ENCODE measurements at regions not wholly inside any gene's neighbourhood (a gene's known extent, or its start where the extent isn't known, plus 50 kb on each side); places are given as distances from the start of the nearest gene placed in this dataset.
"Not testable (repeated sequence)": the region's sequence is repeated elsewhere in the genome, so short reads cannot be mapped to it uniquely, and the experiment has no call there.

DNA sequence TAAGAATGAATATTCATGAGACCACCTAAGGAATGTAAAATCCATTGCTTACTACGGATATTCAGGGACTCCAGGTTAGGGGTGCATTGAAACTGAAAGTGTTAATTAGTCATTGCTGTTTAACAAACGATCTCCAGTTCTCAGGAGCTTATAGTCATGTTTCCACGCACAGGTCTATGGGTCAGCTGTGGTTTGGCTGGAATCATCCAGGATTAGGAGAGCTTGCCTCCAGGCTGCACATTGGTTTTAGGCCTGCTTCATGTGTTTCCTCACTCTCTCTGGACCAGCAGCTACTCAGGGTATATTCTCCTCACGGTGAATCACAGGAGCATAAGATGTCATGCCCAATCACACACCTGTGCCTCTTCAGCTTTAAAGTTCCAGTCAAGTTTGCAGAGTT lies 98.9 kb downstream of the ATXN3L start:
- no peak for DNase-seq

DNA sequence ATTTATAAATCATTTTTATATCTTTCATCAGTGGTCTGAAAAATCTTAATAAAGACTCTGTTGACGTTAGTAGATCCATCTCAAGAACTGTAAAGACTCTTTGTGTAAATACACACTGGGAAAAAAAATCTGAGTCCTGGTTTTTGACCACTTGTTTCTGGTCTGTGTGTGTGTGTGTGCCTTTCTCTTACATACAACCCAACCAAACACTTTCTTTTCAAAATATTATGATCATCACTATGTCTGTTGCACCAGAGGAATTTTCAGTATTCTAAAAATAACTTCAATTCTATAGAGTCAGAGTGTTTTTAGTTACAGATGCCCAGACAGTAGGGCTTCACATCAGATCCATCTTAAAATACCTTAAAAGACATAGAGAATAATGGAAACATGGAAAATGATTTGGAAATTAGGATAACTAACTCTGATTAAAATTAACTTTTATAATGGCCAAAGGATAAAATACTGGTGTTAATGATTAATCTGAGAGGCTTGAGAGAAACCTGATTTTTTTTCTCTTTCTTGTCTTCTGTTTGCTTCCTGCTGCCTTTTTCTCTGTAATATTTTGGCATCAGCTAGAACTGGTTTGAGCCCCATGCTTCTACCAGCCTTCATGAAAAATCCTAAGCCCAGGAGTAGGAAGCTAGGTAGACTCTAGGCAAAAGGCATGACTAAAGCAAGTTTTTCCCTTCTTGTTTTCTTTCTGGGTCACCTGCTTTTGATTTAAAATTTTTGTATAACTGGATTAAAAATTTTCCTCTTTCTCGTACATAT lies 99.7 kb downstream of the ATXN3L start:
- no peak for DNase-seq

DNA sequence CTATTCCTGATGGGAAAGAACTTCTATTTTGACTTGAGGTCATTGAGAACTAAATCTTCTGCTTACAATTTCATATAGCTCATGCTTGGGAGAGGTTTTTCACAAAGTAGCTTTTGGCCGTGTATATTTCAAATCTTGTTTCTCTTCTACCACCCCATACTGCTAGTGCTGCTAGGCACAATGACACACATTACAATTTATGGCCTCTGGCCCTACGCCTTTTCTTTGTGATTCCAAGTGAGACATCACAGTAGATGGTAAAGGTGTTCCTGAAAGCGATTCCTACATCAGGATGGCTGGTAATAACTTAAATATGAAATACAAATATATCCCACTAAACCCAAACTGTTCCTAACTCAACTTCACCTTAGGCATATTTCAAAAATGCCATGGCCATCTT lies 101.1 kb downstream of the ATXN3L start:
- no peak for DNase-seq

DNA sequence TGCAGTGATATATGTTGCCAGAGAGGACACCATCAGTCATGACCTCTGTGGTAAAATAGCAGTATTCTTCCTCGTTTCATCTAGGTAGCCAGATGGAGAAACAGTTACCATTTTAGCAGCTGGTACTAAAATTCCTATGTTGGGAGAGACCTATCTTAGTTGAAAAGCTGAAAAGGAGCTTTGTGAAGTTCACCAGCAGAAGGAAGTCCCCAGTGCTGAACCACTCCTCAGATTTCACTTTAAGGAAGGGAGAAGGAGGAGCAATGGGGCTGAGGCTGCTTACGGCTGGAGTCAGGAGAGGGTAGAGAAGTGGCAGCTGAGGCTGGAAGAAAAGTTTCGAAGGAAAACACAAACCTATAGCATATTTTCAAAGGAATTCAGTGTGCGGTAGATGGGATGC lies 103.7 kb downstream of the ATXN3L start:
- DNase-seq, result no peak

DNA sequence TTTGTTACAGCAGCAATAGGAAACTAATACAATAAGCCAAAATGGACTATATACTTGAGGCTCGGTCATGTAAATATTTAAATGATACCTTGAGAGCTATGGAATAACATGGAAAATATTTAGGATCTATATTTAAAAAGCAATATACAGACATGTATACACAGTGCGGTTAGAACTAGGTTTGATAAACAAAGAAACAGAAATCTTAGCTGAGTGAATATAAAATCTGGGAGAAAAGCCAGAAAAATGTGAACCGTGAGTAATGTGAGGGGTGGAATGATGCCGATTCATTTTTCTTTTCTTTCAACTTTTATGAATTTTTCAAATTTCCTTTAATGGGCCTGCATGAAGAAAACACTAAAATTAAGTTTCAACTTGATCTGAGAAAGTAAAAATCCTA lies 104.1 kb downstream of the ATXN3L start:
- no peak for DNase-seq

DNA sequence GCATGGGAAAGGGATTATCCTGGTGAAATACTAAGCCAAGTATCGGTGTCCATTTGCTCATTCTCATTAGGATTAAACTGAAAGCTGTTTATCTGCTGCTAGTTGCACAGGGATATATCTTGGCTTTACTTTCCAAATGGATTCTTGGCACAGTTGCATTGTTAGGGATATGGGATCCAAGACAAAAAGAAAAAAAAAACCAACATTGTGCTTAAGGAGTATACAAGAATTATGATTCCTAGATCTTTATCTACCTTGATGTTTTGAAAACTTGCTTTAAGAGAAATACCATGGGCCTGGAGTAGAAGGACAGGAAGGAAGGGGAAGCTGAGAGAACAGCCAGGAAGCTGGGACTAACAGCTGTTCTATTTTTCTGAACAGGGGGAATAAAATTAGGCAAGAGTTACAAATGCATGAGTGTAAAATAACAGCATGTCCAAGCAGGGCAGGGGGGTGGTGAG lies 107.6 kb downstream of the ATXN3L start:
- no peak for DNase-seq

DNA sequence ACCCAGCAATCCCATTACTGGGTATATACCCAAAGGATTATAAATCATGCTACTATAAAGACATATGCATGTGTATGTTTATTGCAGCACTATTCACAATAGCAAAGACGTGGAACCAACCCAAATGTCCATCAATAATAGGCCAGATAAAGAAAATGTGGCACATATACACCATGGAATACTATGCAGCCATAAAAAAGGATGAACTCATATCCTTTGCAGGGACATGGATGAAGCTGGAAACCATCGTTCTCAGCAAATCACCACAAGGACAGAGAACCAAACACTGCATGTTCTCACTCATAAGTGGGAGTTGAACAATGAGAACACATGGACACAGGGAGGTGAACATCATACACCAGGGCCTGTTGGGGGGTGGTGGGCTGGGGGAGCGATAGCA lies 109.7 kb downstream of the ATXN3L start:
- DNase-seq, result not testable (repeated sequence)

DNA sequence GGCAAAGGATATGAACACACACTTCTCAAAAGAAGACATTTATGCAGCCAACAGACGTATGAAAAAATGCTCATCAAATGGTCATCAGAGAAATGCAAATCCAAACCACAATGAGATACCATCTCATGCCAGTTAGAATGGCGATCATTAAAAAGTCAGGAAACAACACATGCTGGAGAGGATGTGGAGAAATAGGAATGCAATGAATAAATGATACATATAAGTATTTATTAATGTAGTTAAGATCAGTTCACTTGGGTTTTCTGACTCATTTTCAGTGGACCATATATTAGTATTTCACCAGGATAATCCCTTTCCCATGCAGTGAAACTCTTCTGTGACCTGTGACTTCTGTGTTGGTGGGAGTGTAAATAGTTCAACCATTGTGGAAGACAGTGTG lies 110.1 kb downstream of the ATXN3L start:
- not testable (repeated sequence) for DNase-seq

DNA sequence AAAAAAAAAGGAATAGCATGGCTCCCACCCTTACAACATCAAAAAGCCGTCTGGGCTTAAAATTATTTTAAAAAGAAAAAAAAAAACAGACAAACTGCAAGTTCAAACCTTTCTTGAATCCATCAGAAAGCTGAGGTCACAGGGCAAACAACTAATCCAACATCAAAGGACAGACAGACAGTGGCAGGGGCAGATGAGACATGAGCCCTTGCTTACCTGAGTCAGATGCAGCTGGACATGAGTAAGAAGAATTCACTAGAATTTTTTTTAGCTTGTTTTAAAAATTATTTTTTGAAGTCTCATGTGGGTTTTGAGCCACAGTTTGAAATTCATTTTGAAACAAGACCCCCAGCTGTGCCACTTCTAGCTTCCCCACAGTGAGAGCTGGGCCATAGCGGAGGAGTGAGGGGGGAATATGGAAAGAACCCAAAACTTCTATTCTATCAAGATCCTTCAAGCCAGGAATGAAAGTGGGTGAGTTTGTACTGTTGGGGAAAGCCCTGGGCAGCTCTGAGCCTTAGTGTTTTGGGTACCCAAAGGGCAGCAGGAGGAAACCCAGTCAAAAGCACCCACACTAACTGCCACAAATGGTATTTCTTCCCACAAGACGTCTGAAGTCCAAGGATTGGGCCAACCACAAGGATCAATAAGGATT lies 111.4 kb downstream of the ATXN3L start:
- no peak for DNase-seq

DNA sequence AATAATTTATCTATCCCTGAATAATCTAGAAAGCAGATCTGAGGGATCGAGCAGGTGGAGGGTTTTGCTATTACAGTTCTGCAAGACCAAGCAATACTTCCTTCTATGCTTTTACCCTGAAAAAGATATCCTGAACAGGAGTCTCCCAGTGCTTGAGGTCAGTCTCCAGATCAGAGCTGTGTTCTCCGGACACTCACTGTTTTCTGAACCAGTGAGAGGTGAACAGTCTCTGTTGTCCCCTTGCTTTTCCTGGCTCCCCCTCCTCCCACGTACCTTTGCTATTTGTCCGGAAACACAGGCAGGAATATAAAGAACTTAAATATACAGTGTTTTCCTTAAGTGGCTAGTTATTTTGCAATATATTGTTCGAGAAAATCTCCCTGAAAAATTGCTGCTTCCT lies 116.6 kb downstream of the ATXN3L start:
- no peak for DNase-seq

DNA sequence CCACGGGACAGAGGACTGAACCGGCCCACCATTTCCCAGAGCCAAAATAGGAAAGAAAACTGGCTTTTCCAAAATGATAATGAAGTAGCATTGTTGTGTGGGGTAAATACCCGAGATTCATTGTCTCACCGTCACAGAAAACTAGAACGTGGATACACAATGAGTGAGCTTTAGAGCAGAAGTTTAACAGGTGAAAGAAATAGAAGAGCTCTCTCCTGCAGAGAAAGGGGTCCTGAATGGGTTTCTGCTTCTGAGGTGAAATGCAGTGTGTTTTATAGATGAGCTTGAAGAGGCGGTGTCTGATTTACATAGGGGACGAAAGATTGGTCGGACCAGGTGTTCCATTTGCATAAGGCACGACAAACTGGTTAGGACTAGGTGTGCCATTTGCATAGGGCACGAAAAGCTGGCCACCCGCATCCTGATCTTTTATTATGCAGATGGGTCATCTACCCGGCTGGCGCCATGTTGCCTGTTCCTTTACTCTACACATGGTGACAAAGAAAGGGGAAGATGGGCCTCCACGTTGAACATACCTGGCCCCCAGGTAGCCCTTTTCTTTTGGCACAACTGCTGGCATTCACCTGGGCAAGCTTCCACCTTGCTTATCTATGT lies 118.1 kb downstream of the ATXN3L start:
- DNase-seq, result no peak

DNA sequence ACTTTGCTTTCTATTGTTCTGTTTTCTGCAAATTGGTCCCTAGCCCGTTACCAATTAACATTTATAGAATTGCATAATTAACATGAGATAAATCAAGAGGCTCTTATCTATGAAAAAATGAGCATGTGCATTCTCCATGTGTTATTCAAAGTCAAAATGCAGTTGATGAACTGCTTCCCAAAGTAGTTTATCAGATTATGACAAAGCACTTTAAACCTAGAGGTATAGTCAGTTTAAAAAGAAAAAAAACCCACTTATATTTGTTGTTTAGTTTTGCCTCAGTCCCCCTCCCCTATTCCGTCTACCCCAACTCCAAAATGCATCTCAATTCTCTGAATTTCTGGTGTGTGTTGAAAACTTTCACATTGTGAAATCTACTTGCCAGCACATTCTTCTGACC lies 119.5 kb downstream of the ATXN3L start:
- DNase-seq, result no peak

DNA sequence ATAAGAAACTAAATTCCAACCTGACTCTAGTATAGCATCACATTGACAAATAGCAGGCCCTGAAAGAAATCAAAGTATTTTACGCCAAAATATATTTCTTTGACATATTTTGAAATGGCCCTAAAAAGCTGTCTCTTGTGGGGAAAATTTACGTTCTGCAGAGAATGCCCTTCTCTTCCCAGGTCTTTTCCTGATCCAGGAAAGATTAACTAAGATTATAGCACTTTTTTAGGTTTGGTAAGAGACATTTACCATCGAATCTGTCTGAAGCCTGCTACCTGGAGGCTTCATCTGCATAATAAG lies 121.1 kb downstream of the ATXN3L start:
- DNase-seq, result no peak

DNA sequence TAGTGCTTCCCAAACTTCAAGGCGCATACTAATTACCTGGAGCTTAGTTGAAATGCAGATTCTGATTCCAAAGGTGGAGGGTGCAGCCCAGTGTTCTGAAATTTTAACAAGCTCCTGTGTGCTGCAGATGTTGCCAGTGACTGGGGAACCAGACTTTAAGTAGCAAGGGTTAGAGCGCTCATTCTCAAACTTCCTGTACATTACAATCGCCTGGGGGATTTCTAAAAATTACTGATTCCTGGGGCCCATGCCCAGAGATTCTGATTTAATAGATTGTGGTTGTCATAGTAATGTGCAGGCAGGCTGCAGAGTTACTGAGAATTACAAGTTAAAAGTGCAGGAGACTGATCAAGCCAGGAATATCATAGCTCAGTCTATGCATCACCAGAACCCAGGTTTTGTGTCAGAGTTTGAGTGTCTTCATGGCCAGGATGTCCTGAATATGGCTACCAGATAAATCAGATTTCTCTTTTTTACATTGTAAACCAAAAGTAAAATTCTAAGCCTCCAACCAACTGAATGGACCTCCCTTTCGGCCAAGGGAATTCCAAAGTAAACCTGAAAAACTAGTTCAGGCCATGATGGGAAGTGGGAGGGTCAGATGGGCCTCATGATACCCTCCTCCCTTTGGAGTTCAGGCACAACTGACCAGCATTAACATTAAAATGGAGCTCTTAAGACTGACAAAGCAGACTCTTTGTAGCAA lies 121.6 kb downstream of the ATXN3L start:
- no peak for DNase-seq

DNA sequence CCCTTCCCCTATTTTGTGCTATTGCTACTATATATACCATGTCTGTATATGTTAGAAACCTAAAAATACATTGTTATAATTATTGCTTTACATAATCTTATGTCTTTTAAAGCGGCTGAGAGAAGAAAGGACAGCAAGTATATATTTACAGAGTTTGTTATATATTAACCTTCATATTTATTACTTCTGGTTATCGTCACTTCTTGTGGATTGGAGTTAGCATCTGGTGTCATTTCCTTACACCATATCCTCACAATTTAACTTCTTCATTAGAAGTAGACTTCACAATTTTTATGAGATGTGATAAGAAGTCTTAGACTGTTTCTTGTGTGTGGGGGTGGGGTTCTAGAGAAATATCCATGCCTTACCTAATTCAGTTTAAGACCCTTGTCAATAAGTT lies 123.1 kb downstream of the ATXN3L start:
- DNase-seq, result no peak

DNA sequence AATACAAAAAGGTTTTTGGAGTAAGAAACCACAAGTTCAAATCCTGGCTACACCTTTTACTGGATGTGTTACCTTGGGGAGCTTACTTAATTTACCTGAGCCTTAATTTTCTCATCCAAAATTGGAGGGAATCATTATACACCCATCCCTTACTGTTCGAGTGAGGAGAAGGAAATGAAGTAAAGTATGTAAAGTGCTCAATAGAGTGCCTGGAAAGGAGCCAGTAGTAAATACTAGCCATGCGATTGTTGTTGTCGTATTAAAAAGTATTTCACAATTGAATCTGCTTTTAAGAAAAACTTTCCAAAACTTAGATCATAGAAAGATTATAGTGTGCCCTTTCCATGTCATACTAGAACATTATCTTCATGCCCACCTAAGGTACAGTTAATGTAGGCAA lies 124.5 kb downstream of the ATXN3L start:
- DNase-seq, result no peak

DNA sequence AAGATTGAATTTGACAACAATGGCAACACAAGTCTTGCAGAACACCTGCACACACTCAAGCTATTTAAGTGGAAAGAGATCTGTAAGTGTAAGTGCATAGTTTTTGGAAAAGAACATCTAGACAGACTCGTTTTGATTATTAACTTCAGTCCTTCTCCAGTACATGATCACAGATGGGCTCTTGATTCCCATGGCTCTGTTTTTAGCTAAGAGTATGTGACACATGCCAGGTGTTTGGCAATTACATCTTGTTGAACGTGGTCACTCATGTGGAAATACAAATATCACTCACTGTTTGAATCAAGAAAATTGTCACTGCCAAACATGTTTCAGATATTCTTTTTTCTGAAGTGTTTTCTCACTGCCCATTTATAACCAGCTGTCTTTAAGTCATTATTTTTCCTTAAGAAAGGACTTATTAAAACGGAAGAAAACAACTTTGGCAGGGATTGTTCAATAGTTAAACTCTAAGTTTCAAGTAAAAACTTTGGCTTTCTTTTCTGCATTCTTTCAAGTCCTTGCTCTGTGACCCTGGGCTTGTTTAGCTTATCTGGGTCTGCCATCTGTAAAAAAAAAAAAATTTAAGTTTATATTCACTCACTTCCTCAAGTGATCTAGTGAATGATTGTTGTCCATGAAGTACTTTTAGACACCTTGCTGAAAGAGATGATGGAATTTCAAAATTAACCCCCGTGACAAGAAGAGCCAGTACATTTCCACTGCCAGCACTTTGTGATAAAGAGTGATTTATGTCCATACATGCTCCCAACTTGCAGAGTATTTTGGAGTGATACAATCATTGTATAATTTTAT lies 125.4 kb downstream of the ATXN3L start:
- DNase-seq, result no peak

DNA sequence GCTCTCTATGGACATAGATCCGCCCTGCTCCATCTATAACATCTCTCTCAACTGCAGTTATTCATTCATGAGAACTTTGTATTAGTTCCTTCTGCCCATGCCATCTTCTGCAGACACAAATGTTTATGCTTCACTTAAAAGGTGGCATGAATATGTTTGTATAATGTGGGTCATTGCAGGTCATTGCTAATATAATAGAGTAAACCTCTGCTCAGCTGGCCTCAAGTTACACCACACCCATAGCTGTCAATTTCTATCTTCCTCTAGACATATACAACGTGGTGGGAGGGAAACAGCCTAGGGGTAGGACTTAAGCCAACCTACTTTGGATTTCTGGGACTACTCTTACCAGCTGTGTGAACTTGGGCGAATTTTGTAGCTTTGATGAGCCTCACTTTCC lies 129.8 kb downstream of the ATXN3L start:
- no peak for DNase-seq

DNA sequence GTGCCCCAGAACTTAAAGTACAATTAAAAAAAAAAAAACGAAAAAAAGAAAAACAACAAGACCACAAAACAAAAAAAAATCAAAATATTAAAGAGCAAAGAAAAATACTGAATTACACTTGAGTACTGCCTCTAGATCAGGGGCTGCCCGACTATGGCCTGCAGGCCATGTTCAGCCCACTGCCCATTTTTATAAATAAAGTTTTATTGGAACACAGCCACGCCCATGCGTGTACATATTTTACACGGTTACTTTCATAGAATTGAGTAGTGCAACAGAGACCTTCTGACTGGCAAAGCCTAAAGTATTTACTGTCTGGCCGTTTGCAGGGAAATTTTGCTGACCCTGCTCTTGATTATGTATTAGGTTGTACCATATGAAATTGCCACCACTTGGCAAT lies 130.5 kb downstream of the ATXN3L start:
- DNase-seq, result no peak

DNA sequence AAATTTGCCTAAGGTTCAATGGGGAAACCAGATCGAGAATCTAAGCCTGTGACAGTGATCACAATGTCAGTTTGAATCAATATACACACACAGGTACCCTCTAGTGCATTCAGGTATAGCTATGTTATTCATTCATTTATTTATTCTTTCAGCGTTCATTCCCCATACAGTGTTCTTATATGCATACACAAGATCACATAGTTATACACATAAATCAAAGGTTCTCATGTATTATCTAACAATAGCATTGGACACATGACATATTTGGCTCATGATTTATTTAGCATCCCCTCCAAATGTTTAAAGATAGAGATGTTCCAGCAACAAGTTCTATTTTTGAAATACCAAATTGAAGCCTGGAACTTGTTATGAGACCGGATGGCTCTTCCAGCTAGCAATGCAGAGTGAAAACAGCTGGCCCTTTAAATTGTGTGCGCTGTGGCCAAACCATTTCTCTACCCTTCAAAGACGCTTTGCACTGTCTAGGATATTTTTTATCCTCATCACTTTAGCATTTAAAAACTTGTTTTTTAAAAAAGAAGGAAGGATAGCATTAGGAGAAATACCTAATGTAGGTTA lies 131.0 kb downstream of the ATXN3L start:
- DNase-seq, result no peak

DNA sequence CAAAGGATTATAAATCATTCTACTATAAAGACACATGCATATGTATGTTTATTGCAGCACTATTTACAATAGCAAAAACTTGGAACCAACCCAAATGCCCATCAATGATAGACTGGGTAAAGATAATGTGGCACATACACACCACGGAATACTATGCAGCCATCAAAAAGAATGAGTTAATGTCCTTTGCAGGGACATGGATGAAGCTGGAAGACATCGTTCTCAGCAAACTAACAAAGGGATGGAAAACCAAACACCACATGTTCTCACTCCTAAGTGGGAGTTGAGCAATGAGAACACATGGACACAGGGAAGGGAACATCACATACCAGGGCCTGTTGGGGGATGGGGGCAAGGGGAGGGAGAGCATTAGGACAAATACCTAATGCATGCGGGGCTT lies 133.2 kb downstream of the ATXN3L start:
- DNase-seq, result not testable (repeated sequence)

DNA sequence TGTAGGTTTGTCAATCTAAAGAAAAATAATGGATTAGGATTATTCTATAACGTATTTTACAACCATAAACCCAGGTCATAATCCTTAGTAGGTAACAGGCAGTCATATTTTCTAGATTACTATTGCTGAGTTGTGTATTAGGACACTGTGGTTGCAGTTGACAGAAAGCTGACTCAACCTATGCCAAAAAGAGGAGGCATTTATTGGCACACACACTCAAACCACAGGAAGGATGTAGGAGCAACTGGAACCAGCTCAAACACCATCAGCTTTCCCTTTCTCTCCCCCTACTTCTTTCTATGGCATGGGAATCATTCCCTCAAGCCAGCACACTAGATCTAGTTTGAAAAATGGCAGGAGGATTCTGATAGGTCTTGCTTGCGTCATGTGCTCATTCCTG lies 136.4 kb upstream of the FAM9C start:
- DNase-seq, result peak in 1 of 5 donors; percentile 8
